ENCODE measurements at regions not wholly inside any gene's neighbourhood (a gene's known extent, or its start where the extent isn't known, plus 50 kb on each side); places are given as distances from the start of the nearest gene placed in this dataset.

- Histone ChIP-seq H3K9me3 (no peaks in the 10 kb centered on the region), H3K4me3 (no peak overlapping the region), H3K27me3 (no peaks in the 10 kb centered on the region), H3K4me1 (peaks cover 0 to 7% of the 10 kb centered on the region in 2 donors), H3K27ac (no peak overlapping the region), H3K36me3 (no peaks in the 10 kb centered on the region)
- TF ChIP-seq, protein P1, sequence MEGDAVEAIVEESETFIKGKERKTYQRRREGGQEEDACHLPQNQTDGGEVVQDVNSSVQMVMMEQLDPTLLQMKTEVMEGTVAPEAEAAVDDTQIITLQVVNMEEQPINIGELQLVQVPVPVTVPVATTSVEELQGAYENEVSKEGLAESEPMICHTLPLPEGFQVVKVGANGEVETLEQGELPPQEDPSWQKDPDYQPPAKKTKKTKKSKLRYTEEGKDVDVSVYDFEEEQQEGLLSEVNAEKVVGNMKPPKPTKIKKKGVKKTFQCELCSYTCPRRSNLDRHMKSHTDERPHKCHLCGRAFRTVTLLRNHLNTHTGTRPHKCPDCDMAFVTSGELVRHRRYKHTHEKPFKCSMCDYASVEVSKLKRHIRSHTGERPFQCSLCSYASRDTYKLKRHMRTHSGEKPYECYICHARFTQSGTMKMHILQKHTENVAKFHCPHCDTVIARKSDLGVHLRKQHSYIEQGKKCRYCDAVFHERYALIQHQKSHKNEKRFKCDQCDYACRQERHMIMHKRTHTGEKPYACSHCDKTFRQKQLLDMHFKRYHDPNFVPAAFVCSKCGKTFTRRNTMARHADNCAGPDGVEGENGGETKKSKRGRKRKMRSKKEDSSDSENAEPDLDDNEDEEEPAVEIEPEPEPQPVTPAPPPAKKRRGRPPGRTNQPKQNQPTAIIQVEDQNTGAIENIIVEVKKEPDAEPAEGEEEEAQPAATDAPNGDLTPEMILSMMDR (IDR thresholded peaks at IDR 0.05) = no peak
- DNase-seq (ENCODE audit: low spot score in 2 of 2) = no peak
- intact Hi-C loops (cut with DNase I) = no loop called here
Observed at GRCh38 chr15:87626860-87627259, 629.7 kb downstream of the NTRK3 start.

DNA sequence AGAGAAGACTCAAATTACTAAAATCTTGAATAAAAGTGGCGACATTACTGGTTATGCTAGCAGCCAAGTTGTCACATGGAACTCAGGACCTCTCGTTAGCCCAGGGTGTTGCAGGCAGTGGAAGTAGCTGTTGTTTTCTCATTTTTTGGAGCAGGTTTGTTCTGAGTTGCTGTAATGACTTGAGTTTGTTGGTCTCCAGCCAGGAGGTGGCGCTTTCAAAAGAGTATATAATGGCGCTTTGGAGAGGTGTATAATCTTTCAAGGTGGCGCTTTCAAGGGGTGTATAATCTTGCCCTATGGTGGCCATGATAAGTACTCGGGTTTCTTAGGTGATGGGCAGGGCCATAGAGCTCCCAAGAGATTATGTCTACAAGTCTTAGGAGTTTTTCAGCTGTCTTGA is 632.7 kb downstream of the NTRK3 start:
- intact Hi-C loops (cut with DNase I) = no loop called here
- TF ChIP-seq, protein P1 (IDR thresholded peaks at IDR 0.05) = no peak
- Histone ChIP-seq H3K4me3 (no peak overlapping the region), H3K4me1 (peaks cover 0 to 12% of the 10 kb centered on the region in 2 donors), H3K36me3 (no peaks in the 10 kb centered on the region), H3K27me3 (no peaks in the 10 kb centered on the region), H3K27ac (no peak overlapping the region), H3K9me3 (no peaks in the 10 kb centered on the region)
- DNase-seq (ENCODE audit: low spot score in 2 of 2) = no peak

DNA sequence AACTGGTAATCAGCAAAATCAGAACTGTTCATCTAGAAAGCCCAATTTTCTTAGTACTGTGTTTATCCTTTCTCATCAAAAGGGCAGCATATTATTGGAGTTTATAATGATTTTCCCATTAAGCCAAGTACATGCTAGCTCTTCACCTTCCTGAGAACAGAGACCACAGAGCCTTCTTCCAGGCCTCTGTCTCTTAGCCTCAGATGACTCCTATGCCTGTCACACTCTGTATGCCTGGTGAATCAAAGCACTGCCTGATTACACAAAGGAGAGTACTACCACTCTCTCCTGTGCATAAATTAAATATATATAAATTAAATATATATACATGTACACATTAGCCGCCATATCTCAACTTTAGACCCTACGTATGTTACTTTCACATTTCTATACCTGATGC is 636.1 kb downstream of the NTRK3 start:
- peak overlapping the region; percentile 28 to 79 for H3K27ac ChIP-seq
- intact Hi-C loops (cut with DNase I) = no loop called here
- H3K27me3 ChIP-seq = no peaks in the 10 kb centered on the region
- H3K4me3 ChIP-seq = no peak overlapping the region
- H3K4me1 ChIP-seq = peaks cover 4 to 17% of the 10 kb centered on the region in 2 donors
- TF ChIP-seq, protein P1 (IDR thresholded peaks at IDR 0.05) = no peak
- H3K9me3 ChIP-seq = no peaks in the 10 kb centered on the region
- DNase-seq (ENCODE audit: low spot score in 2 of 2) = no peak
- no peaks in the 10 kb centered on the region for H3K36me3 ChIP-seq

DNA sequence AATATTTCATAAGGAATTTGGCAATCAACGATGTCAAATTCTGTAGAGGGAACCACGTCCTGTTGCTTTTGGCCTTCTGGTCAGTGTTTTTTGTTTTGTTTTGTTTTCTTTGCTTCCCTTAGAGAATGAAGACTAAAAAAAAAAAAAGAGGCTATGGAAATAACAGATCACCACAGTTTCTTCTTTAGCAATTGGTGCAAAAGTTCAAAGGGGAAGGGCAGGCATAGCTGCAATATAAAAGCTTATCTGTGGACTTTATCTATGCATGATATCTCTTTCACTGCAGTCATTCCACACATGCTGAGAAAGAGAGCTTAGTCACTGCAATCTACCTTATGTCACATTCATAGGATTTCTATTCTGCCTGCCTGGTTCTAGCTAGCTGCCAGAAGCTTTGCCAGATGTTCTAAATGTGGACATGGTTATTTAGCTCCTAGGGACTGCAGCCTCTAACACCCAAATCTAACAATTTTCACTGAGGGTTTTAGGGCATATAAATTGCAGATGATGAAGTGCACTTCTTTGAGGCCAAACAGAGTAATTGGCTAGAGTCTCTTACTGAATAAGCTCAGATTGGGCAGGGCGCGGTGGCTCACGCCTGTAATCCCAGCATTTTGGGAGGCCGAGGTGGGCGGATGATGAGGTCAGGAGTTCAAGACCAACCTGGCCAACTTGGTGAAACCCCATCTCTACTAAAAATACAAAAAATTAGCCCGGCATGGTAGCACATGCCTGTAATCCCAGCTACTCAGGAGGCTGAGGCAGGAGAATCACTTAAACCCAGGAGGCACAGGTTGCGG is 637.2 kb downstream of the NTRK3 start:
- Histone ChIP-seq H3K27ac (peak overlapping the region; percentile 28 to 79), H3K36me3 (no peaks in the 10 kb centered on the region), H3K4me1 (peaks cover 4 to 17% of the 10 kb centered on the region in 2 donors), H3K9me3 (no peaks in the 10 kb centered on the region), H3K27me3 (no peaks in the 10 kb centered on the region), H3K4me3 (no peak overlapping the region)
- TF ChIP-seq, protein P1 (IDR thresholded peaks at IDR 0.05) = no peak
- intact Hi-C loops (cut with DNase I) = loop anchor here (5.0 kb wide), 1 partner anchor 638 kb away; the partner anchor contains the start of gene NTRK3
- peak in 1 of 2 donors; percentile 71 for DNase-seq (ENCODE audit: low spot score in 2 of 2)

DNA sequence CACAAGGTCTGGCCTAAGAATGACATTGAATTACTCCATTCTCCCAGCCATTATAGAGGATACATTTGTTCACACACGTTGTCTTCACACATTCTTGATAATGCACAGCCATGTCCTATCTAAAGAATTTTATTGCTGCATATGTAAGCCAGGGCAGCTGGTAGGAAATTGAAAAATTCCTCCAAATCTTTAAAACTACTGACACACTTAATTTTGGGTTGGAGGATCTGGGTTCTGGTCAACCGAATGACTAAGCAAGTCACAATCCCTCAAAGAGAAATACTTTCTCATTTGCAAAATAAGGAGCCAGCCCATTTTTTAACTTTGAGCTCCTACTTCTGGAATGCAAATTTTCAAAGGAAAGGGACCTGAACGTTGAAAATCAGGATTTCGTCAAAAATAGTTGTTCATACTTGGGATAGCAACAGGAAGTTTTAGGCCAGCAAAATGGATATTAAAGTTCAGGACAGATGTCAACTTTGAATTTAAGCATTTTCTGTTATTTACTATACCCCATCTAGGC is 638.3 kb downstream of the NTRK3 start:
- Histone ChIP-seq H3K4me3 (no peak overlapping the region), H3K9me3 (no peaks in the 10 kb centered on the region), H3K4me1 (peaks cover 4 to 17% of the 10 kb centered on the region in 2 donors), H3K27me3 (no peaks in the 10 kb centered on the region), H3K27ac (peak overlapping the region; percentile 28 to 70), H3K36me3 (no peaks in the 10 kb centered on the region)
- TF ChIP-seq, protein P1 (IDR thresholded peaks at IDR 0.05) = no peak
- intact Hi-C loops (cut with DNase I) = loop anchor here (5.0 kb wide), 1 partner anchor 639 kb away; the partner anchor contains the start of gene NTRK3
- DNase-seq (ENCODE audit: low spot score in 2 of 2) = no peak

Measured in ascending aorta (tissue), 2 donors.